GM21737 (cell line): ENCODE measurements at regions not wholly inside any gene's neighbourhood (a gene's known extent, or its start where the extent isn't known, plus 50 kb on each side); places are given as distances from the start of the nearest gene placed in this dataset.
"Not testable (repeated sequence)": the region's sequence is repeated elsewhere in the genome, so short reads cannot be mapped to it uniquely, and the experiment has no call there.

Experiments used
- ATAC-seq: cut with Tn5 transposase; IDR thresholded peaks from one replicate; pipeline ENCODE4 v1.9.1; 2021; ENCODE audit warnings: mild to moderate bottlenecking, moderate library complexity; ENCODE audit not compliant: unreplicated experiment

DNA sequence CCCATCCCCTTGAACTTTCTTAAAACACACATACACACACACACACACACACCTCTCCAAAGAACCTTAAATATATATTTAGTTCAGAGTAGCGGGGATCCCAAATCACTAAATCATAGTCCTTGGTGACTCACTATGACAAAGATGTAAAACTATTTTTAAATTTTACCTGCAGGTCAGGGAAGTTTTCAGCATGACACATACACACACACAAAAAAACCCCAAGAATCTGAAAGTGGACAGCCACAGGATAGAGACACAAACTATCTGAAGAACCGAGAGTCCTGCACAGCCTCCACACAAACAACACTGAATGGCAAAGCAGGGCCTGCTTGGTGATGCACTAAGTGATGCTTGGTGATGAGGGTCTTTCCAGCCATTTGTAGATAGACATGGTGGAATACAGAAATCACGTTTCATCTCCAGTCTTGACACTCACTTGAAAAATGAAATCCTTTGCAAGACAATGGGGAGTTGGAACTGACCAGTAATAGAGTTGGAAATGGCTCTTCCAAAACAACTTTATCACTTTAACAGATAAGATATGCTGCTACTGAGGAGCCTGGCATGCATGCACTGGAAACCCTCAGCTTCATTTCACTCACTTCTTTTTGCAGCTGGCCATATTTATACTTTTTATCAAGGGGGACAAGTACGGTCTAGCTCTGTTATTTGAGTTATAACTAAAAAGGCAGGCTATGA, 307.3 kb downstream of the RAPGEF2 start:
- no peak for ATAC-seq

DNA sequence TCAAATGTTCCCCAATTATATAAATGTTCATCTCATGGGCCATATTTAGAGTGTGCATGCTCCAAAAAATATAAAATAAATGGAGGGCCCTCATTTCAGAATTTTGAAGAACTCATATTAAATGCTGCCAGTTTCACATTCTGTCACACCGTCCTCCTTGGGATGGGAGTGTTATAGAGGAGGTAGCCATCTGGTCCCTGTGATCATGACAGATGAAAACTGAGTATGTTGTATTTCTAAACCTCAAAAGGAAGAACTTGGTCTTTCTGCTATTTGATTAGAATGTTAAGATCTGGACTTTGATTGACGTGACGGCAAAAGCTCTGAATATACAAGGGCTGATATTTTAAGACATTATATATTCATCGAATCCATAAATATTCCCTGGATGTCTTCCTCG, 308.0 kb downstream of the RAPGEF2 start:
- no peak for ATAC-seq

DNA sequence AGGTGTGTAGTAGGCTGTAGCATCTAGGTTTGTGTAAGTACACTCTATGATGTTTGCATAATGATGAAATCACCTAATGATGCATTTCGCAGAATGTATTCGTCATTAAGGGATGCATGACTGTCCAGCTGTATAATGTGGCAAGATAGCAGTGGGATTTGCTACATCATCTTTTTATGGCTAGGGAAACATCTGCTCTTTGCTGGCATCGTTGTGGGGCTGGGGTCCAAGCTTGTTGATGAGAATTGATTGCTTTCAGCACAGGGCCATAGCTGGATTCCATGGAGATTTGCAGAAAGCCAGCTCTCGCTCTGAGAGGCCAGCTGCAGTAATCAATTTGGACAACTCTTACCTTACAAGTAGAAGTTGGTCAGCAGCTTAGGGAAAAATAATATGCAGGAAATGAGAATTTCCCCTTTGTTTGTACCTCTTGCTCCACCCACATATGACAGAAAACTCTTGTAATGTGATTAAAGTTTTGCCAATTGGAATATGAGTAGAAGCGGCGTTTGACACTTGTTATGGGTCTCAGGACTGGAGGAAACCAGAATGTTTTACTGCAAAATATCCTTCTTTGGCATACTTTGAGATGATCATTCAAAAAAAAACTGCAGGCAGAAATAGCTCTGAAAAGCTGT, 310.5 kb downstream of the RAPGEF2 start:
- no peak for ATAC-seq

DNA sequence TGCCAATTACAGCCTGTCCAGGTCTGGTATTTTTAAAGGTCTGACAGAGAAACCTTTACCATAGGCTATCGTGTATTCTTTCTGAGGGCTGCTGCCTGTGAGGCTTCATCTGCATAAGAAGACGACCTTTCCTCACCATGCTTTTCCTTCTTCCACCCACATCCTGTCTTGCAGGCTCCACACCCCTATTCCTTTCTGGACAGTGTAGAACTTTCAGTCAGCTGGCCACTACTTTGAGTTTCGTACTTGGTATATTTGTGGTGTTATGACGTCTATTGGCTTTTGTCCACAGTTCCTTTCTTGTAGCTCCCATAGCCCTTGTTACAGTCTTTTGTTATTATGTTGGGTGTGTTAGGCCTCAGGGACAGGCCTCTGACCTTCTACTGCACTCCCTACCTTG, 311.4 kb downstream of the RAPGEF2 start:
- no peak for ATAC-seq

DNA sequence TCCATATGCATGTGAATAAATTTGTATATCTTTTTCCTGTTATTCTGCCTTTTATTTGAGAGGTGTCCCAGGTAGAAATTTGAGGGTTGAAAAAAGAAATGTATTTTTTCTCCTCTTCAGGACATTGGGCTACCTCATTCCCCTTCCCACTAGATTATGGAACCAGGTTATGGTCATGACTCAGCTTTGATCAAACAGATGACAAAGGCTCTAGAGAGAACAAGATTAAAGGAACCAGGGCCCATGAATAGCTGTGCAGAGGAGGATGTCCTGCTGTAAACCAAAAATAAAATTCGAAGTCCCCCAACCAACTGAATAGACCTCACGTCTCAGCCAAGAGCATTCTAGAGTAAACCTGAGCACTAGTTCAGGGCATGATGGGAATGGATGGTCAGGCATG, 313.2 kb downstream of the RAPGEF2 start:
- no peak for ATAC-seq

DNA sequence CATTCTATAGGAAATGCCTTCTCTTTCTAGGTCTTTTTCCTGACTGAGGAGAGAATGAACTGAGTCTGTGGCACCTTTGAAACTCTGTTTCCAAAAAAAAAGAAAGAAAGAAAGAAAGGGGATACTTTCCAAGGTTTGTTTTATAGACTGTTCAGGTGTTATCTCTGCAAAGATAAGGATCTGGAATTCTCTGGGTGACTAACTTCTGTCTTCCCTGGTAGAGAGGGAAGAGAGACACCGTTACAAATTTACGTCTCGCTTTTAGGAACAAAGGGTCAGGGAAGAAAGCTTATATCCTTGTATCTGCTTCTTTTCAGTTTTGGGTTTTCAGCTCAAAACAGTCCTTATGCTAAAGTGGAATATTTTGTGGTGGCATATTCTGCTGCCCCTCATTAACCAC, 314.1 kb downstream of the RAPGEF2 start:
- no peak for ATAC-seq

DNA sequence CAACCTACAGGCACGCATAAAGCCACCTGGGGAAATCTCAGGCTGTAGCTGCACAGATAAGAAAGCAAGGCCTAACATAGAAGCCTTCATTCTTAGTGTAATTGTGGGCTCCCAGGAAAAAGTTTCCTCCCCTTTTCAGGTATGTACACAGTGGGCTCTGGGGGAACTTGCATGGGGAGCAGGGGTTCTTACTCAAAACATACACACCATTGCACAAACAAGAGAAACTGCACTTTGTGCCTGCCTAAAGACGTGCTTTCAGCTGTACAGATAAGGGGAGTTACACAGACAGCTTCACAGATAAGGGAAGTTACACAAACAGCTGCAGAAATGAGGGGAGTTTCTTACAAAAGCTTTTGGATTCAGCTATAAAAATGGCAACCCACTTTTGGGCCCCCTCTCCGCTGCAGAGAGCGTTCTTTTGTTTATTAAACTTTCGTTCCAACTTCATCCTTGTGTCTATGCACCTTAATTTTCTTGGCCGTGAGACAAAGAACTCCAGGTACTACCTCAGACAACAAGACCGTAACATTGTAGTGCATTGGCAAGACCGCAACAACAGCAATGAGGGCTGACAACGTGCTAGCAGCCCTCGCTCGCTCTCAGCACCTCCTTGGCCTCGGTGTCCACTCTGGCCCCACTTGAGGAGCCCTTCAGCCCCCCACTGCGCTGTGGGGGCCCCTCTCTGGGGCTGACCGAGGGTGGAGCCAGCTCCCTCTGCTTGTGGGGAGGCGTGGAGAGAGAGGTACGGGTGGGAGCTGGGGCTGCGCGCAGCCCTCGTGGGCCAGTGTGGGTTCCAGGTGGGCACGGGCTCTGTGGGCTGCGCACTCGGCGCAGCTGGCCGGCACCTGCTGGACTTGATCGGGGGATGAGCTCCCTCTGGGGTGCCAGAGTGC, 317.5 kb downstream of the RAPGEF2 start:
- ATAC-seq = no peak

DNA sequence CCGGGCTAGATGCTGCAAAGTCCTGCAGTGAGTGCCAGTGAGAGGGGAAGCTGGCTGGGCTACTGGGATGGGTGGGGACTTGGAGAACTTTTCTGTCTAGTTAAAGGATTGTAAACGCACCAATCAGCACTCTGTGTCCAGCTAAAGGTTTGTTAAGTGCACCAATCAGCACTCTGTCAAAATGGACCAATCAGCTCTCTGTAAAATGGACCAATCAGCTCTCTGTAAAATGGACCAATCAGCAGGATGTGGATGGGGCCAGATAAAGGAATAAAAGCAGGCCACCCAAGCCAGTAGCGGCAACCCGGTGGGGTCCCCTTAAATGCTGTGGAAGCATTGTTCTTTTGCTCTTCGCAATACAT, 318.2 kb downstream of the RAPGEF2 start:
- not testable (repeated sequence) for ATAC-seq

DNA sequence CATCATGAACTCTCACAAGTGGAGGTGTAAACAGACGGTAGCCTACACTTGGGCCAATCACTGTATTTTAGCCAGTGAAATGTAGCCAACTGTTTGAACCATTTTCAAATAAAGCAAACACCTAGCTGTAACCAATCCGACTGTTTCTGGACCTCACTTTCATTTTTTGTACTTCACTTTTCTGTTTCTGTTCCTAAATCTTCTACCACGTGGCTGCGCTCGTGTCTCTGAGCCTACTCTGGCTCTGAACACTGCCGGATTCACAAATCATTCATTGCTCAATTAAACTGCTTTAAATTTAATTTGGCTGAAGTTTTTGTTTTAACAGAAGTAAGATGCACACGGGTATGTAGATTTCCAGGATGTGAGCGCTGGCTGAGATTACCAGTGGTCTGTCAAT, 319.1 kb downstream of the RAPGEF2 start:
- ATAC-seq = no peak

DNA sequence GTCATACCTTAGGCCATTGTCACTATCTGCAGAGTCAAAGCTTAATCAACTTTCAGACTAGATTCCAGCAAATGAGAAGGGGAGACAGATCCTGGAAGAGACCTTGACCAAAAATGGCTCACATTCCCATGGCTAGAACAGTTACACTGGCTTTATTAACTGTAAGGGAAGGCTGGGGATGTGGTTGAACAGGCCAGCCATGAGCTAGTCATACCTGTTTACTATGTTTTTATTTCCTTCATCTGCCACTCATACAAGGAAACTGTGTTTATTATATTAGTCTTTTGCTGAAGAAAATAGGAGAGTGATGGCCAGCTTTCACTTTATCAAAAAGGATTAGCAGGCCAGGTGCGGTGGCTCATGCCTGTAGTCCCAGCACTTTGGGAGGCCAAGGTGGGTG, 319.7 kb downstream of the RAPGEF2 start:
- ATAC-seq = no peak

DNA sequence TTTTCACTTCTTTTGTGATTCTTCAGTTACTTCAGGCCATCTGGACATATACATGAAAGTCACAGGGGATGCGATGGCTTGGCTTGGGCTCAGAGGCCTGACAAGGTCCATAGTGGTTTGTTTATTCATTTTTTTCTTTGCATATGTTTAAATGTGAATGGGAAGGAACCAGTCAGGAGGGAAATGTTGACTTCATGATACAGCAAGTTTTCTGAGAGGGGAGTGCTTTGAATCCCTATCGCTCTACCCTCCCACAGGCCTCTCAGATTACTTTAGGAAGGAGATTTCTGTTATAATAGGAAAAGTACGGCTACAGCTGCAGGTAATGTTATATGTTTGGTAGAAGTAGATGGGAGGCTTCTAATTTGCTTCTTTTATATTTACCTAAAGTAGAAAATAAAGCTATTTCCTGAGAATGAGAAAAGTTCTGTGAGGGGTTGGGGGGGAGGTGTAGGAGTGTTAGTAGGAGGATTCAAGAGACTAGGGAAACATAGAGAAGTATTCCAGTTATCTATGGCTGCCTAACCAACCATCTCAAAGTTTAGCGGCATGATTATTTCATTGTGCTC, 322.9 kb downstream of the RAPGEF2 start:
- no peak for ATAC-seq

DNA sequence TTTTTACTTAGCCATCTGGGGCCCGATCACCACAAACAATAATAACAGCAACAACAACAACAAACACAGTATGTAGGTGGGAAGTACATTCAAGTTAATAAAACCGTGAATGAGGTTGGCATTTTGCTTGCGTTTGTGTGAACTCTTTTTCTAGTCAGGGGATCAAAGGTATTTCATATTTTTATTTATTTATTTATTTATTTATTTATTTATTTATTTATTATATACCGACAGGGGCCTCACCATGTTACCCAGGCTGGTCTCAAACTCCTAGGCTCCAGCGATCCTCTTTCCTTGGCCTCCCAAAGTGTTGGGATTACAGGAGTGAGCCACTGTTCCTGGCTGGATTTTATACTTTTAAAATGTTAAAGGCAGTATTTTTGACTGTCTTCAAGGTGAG, 325.4 kb downstream of the RAPGEF2 start:
- ATAC-seq = no peak

DNA sequence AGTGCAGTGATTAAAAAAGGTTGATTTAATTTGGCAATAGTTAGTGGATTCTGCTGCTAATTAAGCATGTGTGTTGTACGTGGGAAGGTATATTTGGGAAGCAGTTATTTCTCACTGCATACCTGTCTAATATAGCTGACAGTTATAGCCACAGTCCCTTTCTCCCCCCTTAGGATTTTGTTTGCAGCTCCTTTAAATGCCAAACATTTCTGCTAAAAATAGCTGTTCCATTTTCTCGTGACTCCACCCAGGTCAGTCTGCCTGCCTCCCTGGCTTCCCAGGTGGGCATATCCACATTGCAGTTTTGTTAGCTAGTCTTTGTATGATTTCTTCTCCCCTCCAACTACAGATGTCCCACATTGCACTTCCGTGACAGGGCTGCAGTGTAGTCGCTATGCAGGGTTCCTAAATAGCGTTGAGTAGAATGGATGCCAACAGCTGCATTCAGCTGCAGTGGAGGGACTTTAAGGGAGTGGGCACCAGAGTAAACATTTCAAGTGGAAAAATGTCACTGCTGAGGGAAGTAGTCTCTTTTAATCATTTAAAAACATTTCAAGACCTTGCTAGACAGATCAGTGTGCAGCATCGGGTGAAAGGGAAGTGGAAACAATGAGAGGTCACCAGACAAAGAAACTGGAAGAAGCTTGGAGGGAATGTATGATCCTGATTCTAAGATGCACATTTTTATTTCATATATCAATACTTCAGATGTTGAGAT, 326.3 kb downstream of the RAPGEF2 start:
- no peak for ATAC-seq

DNA sequence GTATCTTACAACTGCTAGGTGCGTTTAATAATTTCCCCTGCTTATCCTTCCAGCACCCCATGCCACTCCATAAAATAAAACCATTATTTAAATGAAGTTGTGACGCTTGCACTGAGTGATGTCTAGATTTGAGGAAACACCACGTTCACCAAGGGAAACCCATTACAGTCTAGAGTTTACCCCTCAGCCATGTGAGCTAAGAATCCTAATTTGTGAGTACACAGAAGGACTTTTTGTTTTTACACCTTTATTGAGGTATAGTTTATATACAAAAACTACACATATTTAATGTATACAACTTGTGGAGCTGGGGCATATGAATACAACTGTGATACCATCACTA, 326.8 kb downstream of the RAPGEF2 start:
- ATAC-seq = no peak

DNA sequence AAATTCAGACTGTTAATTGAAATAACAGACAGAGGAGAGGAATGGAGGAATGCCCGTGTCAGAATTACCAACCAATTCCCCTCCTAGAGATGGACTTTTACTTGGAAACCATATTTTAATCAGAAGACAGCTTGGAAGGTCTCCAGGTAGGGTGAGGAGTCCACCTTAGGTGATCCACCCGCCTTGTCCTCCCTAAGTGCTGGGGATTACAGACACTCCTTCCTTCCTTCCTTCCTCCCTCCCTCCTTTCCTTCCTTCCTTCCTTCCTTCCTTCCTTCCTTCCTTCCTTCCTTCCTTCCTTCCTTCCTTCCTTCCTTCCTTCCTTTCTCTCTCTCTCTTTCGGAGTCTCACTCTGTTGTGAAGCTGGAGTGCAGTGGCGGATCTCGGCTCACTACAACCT, 328.0 kb downstream of the RAPGEF2 start:
- no peak for ATAC-seq

DNA sequence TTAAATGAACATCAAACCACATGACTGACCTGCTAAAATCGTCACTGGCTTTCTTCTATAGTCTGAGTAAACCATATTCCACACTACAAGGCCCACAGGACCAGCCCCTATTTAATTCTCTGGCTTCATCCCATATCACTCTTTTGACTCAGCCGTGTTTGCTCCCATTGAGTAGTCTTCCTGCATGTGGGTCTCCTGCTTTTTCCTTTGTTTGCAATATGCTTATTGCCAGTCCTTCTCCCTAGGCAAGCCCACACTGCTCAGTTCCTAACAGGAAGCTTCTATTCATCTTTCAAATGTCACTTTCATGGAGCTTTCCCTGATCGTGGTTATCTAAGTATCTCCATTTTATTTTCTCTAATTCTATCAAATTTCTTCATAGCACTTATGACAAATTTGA, 329.6 kb downstream of the RAPGEF2 start:
- no peak for ATAC-seq

DNA sequence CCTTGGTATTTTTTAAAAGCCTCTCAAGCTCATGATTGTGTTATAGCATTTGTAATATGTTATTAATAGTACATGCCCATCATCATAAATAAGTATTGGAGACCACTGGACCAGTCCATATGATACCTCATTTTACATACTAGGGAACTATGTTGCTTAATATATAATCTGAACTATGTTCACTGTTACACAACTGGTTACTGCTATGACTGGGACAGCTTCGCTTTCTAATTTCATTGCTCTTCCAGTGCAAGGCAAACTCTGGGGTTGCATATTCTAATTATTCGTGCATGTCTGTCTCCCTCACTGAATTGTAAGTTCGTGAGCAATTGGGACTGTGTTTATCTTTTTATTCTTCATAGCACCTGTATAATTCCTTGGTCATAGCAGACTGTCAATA, 330.5 kb downstream of the RAPGEF2 start:
- no peak for ATAC-seq

DNA sequence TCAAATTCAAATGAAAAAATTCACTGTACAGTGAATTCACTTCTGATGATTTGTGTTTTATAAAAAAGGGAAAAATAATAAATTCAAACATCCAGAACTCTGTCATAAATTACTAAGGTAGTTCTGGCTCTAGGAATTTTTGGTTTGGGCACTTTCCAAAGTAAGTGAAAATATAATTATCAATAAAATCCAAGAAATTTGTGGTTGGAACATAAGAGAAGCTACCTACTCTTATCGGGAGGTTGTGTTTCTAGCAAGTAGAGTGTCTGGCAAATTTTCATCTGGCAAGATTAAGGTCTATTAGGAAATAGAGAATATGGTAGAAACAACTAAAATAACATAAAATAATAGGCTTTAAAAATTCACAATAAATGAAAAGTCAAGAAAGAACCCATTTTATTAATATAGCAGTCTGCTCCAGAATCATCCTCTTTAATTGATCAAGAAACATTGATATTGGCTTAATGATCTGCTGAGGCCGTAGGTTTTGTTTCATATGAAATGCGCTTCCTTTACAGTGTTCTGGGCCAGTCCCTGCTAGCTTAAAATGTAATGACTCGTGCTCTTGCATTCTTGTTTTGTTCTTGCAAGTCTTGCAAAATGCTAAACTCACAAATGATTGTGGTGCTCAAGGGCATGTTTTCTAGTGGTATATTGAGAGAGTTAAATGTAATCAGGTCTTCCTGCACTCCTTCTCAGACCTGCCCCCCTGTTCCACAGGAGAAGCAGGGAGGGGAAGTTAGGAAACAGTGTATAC, 331.4 kb downstream of the RAPGEF2 start:
- no peak for ATAC-seq

DNA sequence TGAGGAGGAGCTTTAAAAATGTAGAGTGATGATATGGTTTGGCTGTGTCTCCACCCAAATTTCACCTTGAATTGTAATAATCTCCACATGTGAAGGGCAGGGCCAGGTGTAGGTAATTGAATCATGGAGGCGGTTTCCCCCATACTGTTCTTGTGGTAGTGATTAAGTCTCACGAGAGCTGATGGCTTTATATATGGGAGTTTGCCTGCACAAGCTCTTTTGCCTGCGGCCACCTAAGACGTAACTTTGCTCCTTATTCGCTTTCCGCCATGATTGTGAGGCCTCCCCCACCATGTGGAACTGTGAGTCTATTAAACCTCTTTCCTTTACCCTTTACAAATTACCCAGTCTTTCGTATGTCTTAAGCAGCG, 332.0 kb downstream of the RAPGEF2 start:
- no peak for ATAC-seq

DNA sequence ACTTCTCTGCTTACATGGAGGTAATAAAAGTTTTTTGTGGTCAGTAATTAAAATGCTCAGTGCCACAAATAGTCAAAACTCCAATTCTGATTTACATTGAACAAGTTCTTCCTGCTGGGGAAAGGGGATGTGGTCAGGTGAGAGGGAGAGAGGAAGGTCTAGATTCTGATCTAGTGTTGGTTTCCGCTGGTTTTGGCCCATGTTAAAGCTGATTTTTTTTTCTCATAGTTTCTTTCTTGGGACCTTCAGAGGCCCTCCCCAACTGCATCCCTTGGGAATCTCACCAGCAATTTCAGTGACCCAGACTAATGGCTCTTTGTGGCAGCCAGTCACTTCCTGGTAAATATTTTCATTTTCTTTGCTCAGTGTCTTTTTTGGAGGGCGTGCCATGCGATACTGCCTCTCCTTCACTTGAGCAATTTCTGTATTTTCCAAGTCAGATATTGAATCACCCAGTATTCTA, 332.7 kb downstream of the RAPGEF2 start:
- no peak for ATAC-seq
